ENCODE measurements at regions not wholly inside any gene's neighbourhood (a gene's known extent, or its start where the extent isn't known, plus 50 kb on each side); places are given as distances from the start of the nearest gene placed in this dataset.
"Not testable (repeated sequence)": the region's sequence is repeated elsewhere in the genome, so short reads cannot be mapped to it uniquely, and the experiment has no call there.

DNA sequence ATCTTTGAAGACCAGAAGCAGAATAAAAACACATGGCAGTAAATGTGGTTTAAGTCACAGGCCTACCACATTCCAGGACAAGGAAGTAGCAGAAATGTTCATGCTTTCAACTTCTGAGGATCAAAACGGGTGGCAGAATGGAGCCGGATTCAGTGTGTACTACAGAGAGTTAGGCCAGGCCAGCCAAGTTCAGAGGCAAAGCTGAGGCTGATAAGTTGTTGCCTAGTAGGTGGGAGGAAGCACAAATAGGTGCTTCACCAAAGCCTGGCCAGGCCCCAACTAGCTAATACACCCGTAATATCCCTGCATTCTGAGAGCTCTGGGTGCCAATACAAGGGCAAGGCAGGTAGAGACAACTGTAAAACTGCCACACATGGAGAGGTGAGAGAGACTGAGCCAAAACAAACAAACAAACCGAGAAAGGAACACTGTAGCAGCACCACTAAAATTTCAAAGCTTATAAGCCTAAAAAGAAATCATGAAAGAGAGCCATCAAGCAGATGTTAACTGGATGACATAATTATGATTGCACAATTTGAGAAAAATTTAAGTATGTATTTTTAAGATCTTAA, 156.4 kb upstream of the CBLB start:
- DNase-seq (ENCODE audit: low spot score) = no peak

- DNase-seq (ENCODE audit: low spot score) = no peak
Observed at GRCh38 chr3:106029954-106030626, 161.3 kb upstream of the CBLB start.

DNA sequence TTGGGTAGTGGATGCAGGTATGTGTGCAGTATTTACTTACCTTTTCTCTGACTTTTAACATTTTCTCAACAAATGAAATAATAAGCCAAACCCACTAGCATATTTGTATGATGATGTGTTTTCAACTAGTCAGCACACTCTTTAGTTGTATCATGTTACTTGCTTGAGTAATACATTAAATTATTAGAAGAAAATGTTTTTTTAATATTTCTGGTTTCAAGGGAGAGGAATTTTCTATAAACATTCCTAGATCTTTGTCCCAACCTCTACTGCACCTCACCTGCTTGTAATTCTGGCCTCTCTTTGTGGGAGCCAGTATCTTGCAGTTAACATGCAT, 161.8 kb upstream of the CBLB start:
- DNase-seq (ENCODE audit: low spot score) = no peak

GRCh38 chr3:106032479-106032878, 163.7 kb upstream of the CBLB start:
- DNase-seq (ENCODE audit: low spot score) = no peak

DNA sequence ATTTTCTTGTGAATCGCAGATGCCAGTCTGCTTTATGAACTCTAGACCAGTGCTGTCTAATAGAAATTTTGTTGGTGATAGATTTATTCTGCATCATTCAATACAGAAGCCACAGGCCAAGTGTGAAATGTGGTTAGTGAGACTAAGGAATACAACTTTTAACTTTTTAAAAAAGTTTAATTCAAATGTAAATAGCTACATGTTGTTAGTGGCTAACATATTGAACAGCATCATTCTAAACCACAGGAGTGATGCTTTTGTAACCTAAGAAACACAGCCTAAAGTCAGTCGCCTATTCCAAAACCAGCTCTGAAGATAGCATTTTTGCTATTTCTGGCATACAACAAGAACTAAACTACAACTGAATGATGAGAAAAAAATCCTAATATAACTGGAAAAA, 164.8 kb upstream of the CBLB start:
- no peak for DNase-seq (ENCODE audit: low spot score)

GRCh38 chr3:106034313-106034712, 165.5 kb upstream of the CBLB start:
- DNase-seq (ENCODE audit: low spot score) = no peak

DNA sequence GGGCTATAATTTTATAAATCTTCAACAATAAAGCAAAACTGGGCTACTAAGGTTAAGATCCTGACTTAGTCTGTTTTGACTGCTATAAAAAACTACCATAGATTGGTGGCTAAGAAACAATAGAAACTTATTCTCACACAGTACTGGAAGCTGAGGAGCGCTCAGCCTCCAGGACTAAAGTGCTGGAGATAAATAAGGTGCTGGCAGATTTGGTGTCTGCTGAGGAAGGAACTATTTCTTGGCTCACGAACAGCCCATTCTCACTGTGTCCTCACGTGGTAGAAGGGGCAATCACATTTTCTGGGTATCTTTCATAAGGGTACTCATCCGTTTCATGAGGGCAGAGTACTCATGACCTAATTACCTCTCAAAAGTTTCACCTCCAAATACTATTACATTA, 166.8 kb upstream of the CBLB start:
- DNase-seq (ENCODE audit: low spot score) = no peak

DNA sequence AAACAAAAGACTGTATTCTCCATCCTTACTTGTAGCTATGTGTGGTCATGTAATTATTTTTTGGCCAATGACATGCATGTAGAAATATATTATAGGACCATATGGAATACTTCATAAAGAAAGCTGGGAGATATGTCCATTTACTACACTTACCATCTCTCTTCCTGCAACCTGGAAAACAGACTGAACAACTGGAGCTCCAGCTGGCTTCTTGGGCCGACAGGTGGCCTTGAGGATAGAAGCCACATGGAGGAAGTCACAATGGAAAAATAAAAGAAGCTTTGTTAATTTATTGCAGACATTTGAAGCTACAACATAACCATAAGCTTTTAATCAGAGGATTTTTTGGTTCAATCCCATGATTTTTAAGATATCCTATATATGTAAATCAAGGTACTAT, 167.9 kb upstream of the CBLB start:
- no peak for DNase-seq (ENCODE audit: low spot score)

DNA sequence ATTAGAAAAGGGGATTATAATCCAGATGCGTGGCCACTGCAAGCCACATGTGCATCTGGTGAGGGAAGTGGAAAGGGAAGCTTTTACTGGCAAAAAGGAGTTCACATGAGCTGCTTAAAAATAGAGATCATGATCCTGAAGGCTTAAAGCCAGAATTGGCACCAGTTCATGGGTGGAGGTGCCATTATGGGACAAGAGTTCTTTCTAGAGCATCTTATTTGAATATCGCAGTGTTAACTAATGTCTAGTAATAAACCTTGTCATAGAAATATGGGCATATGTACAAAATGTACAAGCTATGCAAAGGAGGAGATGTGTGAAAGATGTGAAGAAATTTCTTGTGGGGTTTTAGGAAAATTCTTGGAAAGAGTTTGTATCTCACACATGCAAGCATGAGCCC, 178.4 kb upstream of the CBLB start:
- DNase-seq (ENCODE audit: low spot score) = no peak

- no peak for DNase-seq (ENCODE audit: low spot score)
Observed at GRCh38 chr3:106048946-106049481, 180.2 kb upstream of the CBLB start.

DNA sequence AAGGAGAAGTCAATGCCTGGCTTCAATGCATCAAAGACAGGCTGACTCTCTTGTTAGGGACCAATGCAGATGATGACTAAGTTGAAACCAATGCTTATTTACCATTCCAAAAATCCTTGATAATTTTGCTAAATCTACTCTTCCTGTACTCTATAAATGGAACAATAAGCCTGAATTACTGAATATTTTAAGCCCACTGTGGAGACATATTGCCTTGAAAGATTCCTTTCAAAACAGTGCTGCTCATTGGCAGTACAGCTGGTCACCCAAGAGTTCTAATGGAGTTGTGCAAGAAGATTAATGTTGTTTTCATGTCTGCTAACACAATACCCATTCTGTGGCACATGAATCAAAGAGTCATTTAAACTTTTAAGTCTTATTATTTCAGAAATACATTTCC, 181.0 kb upstream of the CBLB start:
- no peak for DNase-seq (ENCODE audit: low spot score)

GRCh38 chr3:106056931-106057330, 188.1 kb upstream of the CBLB start:
- DNase-seq (ENCODE audit: low spot score) = no peak

GRCh38 chr3:106058475-106058874, 189.7 kb upstream of the CBLB start:
- no peak for DNase-seq (ENCODE audit: low spot score)

DNA sequence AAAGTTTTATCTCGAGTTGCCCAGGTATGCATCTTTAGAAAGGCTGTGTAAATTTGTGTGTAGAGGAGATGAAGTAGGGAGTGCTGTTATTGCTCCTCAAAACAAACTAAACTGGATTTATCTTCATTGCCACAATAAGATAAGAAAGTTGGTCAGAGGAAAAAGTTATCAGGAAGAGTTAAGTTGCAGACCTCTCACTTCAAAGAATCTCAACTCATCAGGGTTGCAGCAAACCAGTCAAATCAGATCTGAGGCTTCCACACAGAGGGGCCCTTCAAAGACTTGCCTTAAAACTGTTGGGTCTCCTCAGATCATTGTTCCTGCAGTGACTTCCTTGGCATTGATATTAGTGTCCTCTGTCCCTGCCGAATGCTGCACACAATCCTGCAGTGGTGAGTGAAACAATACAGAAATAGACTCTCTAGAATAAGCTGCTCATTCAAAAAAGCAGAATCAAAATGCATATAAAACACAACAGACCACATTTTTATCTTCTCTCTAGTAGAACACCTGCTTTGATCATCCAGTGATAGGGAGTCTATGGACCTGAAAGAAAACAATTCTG, 191.2 kb upstream of the CBLB start:
- DNase-seq (ENCODE audit: low spot score) = no peak

DNA sequence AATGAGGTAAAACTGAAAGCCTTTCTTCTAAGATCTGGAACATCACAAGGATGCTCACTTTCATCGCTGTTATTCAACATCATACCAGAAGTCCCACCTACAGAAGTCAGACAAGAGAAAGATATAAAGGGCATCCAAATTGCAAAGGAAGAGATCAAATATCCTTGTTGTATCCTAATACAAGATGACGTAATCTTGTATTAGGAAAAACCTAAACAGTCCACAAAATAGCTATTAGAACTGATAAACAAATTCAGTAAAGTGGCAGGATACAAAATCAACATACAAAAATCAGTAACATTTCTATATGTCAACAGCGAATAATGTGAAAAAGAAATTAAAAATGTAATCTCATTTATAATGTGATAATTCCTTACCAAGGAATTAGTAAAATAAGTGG, 195.1 kb upstream of the CBLB start:
- no peak for DNase-seq (ENCODE audit: low spot score)

DNA sequence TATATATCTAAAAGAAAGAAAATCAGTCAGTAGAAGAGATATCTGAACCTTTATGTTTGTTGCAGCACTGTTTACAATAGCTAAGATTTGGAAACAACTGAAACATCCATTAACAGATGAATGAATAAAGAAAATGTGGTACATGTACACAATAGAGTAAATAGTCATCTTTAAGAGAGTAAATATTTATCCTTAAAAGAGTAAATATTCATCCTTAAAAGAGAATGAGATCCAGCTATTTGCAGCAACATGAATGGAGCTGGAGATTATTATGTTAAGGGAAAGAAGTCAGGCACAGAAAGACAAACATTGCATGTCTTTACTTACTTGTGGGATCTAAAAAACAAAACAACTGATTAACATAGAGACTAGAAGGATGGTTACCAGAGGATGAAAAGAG, 197.0 kb upstream of the CBLB start:
- no peak for DNase-seq (ENCODE audit: low spot score)

DNA sequence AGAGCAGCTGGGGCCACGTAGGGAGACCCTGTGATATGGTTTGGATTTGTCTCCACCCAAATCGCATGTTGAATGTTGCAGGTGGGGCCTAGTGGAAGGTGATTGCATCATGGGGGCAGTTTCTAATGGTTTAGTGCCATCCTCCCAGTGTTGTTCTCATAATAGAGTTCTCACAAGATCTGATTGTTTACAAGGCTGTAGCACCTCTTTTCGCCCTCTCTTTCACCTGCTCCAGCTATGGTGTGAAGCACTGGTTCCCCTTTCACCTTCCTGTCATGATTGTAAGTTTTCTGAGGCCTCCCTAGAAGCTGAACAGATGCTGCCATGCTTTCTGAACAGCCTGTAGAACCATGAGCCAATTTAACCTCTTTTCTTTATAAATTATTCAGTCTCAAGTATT, 198.9 kb upstream of the CBLB start:
- no peak for DNase-seq (ENCODE audit: low spot score)

GRCh38 chr3:106068381-106068780, 199.6 kb upstream of the CBLB start:
- DNase-seq (ENCODE audit: low spot score) = no peak

DNA sequence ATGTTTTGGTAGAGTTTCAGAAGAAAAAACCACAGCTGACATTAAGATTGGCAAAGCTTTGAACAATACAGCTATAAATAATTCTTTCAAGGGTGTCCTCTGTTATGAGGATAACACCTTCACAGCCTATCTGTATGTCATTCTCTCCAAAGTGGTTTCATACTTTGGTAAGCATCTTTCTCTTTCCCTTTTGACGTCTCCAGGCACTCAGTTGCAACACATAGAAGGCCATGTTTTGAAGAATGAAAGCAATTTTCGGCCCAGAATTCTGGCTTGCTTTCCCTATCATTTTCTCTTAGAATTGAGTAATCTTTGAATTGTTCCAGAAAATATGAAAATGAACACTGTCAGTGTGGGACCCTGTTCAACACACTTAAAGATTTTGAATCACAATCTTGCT, 200.0 kb upstream of the CBLB start:
- no peak for DNase-seq (ENCODE audit: low spot score)

GRCh38 chr3:106070187-106070586, 201.4 kb upstream of the CBLB start:
- no peak for DNase-seq (ENCODE audit: low spot score)

- no peak for DNase-seq (ENCODE audit: low spot score)
Observed at GRCh38 chr3:106071306-106071705, 202.5 kb upstream of the CBLB start.

DNA sequence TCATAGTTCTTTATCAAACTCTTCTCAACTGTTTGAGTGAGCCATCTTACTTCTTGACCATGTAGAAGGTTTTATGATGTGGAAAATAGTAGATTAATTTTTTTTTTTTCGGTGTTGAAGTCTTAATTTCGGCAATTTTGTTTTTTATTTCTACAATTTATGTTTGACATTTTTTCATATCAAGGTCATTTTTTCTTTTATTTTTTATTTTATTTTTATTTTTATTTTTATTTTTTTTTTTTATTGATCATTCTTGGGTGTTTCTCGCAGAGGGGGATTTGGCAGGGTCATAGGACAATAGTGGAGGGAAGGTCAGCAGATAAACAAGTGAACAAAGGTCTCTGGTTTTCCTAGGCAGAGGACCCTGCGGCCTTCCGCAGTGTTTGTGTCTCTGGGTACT, 203.8 kb upstream of the CBLB start:
- DNase-seq (ENCODE audit: low spot score) = not testable (repeated sequence)

DNA sequence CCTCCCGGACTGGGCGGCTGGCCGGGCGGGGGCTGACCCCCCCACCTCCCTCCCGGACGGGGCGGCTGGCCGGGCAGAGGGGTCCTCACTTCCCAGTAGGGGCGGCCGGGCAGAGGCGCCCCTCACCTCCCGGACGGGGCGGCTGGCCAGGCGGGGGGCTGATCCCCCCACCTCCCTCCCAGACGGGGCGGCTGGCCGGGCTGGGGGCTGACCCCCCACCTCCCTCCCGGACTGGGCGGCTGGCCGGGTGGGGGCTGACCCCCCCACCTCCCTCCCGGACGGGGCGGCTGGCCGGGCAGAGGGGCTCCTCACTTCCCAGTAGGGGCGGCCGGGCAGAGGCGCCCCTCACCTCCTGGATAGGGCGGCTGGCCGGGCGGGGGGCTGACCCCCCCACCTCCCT, 205.0 kb upstream of the CBLB start:
- DNase-seq (ENCODE audit: low spot score) = not testable (repeated sequence)

- DNase-seq (ENCODE audit: low spot score) = not testable (repeated sequence)
Observed at GRCh38 chr3:106075731-106076130, 206.9 kb upstream of the CBLB start.

All from HuH-7.5 (cell line).